ENCODE measurements at regions not wholly inside any gene's neighbourhood (a gene's known extent, or its start where the extent isn't known, plus 50 kb on each side); places are given as distances from the start of the nearest gene placed in this dataset.
A peak's percentile ranks its signal among the peaks of the same experiment; 100 is the strongest.

- no peak for DNase-seq
Observed at GRCh38 chr14:34205799-34206198, 254.9 kb upstream of the EGLN3 start.

DNA sequence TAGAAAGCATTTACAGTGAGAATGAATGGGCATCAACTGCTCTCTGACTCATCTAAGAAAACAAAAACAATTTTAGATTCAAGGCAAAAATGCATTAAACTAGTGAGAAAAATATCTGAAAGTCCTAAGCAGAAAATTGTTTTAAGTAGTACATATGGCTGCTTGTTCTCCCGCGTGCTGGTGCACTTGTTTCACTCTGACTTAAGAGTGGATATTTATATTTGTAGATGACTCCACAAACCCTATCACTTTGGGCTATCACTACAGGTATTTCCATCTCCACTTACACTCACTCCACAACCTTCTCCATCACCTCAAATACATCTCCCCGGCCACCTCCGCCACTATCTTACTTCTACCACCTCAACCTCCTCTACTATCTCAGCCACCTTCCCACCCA lies 253.9 kb upstream of the EGLN3 start:
- DNase-seq: no peak

GRCh38 chr14:34203251-34203722 lies 252.4 kb upstream of the EGLN3 start:
- no peak for DNase-seq

DNA sequence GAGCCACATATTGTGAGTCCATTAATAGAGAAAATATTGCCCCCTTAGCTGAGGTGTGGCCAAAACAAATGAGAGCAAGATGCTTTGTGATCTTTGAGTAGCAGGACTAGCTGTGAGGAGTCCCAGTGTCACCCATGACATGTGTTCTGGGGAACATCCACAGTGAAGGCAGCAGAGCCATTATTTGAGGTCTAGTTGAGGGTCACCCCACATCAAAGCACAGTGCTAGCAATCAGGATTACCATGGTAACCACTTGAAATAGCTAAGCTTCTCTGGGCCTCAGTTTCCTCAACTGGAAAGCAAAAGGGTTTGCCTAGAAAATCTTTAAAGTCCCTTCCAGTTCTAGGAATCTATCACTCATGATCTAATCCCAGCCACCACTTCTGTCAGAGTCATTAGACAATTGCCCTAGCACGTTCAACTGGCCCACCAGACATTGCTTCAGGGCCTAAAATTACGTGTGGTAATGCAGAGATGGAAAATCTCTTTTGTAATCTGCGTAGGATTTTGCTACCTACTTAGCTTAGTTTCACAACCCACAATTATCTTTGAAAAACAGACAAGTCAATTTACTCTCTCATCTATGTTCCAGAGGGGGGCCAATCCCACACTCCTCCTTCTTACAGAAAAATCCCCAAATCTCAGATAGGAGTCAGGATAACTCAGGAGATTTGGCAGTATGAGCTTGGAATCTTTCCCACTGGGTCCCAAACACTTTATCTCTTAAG lies 251.2 kb upstream of the EGLN3 start:
- no peak for DNase-seq

- DNase-seq: peak; percentile 70
Observed at GRCh38 chr14:34199585-34199984, 248.7 kb upstream of the EGLN3 start.

DNA sequence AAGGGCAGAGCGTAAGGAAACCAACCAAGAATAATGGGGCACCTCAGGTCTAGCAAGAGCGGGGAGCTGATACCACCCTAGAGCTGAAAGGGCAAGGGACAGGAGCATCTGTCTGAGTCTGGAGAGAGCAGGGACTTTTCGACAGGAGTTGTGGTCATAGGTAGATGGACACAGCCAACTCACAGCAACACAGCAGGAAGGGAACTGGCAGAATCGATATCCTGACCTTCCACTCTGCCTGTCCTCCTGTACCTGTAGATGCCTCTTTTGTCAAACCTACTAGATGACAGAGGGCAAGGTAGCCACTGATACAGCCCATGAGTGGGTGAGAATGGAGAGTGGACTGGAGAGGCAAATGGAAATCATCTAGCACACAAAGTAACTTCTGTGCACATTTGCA lies 247.2 kb upstream of the EGLN3 start:
- DNase-seq: no peak

- no peak for DNase-seq
Observed at GRCh38 chr14:34195964-34196363, 245.1 kb upstream of the EGLN3 start.

DNA sequence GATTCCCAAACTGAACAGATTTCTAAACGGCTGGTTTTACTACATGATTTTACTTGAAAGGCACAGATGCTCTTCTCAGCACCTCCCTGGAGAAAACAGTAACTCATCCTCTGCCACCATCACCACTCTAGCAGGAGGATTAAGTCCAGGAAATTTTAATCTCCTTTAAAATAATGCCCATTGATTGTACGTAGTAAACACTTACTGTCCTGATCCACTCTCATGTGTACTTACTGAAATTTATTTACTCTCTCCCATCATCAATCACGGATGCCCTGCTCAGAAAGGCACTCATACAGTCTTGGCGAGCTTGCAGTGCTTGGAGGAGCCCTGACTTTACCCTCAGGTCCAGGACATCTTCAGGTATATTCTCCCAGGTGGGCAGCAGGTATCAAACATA lies 239.8 kb upstream of the EGLN3 start:
- no peak for DNase-seq

GRCh38 chr14:34189866-34190265 lies 239.0 kb upstream of the EGLN3 start:
- no peak for DNase-seq

- DNase-seq: no peak
Observed at GRCh38 chr14:34187519-34188044, 236.7 kb upstream of the EGLN3 start.

DNA sequence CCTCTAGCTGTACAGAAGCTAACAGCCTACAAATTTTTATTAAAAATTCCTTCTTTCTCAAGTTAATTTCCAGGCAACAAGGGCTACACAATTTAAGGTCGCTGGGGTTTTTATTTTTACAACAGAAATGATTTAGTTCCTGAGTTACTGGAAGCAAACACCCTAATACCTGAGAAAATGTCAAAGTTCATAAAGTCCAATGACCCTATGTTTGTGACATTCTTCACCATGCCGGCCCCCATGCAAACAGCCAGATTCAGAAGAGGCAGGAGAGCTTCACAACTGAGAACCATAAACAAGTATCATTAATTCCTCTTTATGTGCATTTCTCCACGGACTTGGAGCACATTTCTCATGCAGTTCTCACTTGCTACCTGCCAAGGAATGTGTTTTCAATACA lies 236.2 kb upstream of the EGLN3 start:
- DNase-seq: no peak

- DNase-seq: no peak
Observed at GRCh38 chr14:34184126-34184525, 233.3 kb upstream of the EGLN3 start.

GRCh38 chr14:34183478-34183877 lies 232.6 kb upstream of the EGLN3 start:
- DNase-seq: no peak

GRCh38 chr14:34181338-34181737 lies 230.5 kb upstream of the EGLN3 start:
- no peak for DNase-seq

DNA sequence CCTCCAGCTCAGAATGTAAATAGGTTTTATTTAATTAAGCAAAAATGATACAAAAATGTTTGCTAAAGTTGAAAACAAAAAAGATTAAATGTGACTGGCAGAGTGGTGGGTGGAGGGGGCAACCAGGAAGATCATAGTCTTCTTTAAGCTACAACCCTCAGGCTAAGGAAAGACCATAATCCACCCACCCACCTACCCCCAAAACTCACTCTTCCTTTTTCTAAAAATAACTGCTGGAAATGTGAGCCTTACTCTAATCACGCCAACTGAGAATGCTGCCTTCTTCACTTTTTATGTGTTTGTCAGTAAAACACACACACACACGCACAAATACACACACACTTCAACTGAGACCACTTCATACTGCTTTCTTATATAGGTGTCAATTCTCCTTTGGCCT lies 230.0 kb upstream of the EGLN3 start:
- no peak for DNase-seq

DNA sequence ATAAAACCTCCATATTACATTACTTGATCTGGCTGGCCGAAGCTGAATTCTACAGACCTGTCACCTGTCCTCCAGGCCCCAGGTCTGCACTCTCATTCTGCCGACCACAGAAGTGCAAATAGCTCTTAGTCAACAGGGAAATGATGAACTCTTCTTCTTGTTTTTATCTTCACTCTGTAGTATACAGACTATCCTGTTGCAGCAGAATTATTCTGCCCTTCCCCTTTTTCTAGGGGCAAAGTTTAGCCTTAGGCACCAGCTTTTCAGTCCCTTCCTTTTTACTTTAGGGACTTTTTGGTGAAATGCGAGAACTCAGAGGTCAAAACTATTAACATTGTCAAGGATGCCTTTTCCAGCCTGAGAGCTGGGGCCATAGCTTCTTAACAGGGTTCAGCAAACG lies 229.6 kb upstream of the EGLN3 start:
- DNase-seq: no peak

- DNase-seq: no peak
Observed at GRCh38 chr14:34179727-34180126, 228.9 kb upstream of the EGLN3 start.

DNA sequence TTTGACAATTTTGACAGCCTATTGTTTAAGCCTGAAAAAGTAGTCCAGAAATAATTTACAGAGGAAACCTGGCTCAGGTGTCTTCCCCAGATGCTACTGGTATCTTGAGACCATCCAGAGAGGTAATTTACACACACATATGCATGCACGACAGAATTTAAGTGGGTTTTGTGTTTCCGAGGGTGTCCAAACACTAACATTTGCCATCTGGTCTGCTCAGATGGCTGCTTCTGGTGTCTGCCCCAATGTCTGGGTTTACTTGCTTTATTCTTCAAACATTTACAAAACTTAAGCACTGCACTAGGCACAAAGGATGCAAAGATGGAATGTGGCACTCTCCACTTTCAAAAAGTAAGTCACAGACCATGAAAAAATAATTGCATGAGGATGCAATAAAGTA lies 226.6 kb upstream of the EGLN3 start:
- DNase-seq: no peak

DNA sequence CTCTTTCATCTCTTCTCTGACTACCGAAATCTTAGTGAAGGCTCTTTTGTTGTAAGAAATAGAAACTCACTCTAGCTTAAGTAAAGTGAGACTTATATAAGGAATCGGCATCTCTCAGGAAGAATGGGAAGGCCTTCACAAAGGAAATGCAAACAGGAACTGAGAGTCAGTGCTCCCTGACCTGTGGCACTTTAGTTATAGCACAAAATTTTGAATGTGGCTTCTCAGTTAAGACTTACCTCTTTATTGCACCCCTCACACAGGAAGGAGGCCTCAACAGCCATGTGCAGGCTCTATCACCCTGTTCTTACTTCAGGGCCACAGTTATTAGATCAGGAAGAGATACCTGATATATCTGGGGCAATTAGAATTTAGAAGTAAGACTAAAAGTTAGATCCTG lies 224.7 kb upstream of the EGLN3 start:
- DNase-seq: no peak

GRCh38 chr14:34174973-34175372 lies 224.1 kb upstream of the EGLN3 start:
- DNase-seq: no peak

- DNase-seq: no peak
Observed at GRCh38 chr14:34173916-34174315, 223.0 kb upstream of the EGLN3 start.

DNA sequence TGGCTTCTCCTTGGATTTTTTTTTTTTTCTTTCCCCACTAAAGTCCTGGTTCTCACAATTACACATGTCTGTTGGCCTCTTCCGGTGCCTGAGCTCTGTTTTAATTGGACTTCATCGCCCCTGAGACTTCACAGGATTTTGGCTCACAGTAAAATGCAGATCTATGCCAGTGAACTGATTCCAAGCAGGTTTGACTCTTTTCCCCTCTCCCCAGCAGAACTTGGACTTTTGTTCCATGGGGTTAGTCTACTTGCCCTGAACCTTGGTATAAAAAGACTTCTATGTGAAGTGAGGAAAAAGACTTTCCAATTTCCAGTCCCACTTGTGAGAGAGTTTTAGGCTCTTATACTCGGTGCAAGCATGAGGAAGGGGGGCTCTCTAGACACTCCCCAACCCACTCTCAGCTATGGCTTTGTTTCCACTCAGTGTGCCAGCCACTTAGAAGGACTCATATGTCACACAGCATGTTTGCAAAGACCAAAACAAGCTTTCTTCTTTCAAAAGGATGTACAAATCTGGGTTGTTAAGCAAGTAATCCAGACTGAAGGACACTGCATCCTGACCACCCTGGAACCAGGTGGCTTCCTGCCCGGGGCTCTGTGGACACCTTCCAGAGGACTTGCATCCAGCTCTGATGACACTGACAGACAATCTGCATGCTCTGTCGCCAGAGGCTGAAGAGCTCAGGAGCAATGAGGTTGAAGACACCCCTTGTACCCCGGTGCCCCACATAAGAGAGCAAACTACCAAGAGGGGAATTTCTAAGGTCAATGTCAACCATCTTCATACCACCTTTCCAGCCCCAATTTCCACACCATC lies 221.9 kb upstream of the EGLN3 start:
- no peak for DNase-seq

DNA sequence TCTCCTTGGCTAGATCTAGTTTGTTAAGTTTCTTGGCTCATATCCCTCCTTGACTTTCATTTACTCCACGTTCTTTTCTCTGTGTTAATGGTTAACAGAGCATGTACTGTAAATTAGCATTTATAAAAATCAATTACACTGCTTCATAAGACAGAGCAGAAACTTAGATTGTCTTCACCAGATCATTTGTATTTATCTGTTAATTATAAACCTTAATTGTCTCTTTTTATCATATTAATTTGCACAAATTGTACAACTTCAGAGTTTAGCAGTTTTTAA lies 221.2 kb upstream of the EGLN3 start:
- DNase-seq: no peak

GRCh38 chr14:34171431-34172172 lies 220.7 kb upstream of the EGLN3 start:
- no peak for DNase-seq

Data from activated effector memory CD4-positive, alpha-beta T cell treated with anti-CD3 and anti-CD28 coated beads, Interleukin-2, amount 50 U/mL, for 16 hours (primary cell).